ENCODE measurements at regions not wholly inside any gene's neighbourhood (a gene's known extent, or its start where the extent isn't known, plus 50 kb on each side); places are given as distances from the start of the nearest gene placed in this dataset.

DNA sequence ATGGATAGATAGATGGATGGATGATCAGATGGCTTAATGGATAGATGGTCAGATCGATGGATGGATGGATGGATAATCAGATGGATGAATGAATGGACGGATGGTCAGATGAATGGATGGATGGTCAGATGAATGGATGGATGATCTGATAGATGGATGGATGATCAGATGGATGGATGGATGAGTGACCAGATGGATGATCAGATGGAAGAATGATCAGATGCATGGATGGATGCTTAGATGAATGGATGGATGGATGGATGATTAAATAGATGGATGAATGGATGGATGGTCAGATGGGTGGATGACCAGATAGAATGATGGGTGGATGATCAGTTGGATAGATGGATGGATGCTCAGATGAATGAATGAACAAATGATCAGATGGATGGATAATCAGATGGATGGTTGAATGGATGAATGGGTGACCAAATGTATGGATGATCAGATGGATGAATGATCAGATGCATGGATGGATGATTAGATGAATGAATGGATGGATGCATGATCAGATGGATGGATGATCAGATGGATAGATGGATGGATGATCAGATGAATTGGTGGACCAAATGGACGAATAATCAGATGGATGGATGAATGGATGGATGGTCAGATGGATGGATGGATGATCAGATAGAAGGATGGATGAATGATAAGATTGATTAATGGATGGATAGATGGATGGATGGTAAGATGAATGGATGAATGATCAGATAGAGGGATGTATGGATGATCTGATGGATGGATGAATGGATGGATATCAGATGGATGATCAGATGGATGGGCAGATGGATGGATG is 205.1 kb downstream of the TEX29 start:
- Mint-ChIP-seq H3K4me3 (ENCODE audit: unreplicated experiment) (no peak overlapping the region), H3K36me3 (ENCODE audit: unreplicated experiment) (no peaks in the 10 kb centered on the region), H3K27me3 (ENCODE audit: unreplicated experiment) (no peaks in the 10 kb centered on the region), H3K9me3 (ENCODE audit: unreplicated experiment) (no peaks in the 10 kb centered on the region), H3K27ac (ENCODE audit: unreplicated experiment) (no peak overlapping the region), H3K4me1 (ENCODE audit: low read depth, unreplicated experiment) (peaks cover 6% of the 10 kb centered on the region)
- TF ChIP-seq, protein P1, sequence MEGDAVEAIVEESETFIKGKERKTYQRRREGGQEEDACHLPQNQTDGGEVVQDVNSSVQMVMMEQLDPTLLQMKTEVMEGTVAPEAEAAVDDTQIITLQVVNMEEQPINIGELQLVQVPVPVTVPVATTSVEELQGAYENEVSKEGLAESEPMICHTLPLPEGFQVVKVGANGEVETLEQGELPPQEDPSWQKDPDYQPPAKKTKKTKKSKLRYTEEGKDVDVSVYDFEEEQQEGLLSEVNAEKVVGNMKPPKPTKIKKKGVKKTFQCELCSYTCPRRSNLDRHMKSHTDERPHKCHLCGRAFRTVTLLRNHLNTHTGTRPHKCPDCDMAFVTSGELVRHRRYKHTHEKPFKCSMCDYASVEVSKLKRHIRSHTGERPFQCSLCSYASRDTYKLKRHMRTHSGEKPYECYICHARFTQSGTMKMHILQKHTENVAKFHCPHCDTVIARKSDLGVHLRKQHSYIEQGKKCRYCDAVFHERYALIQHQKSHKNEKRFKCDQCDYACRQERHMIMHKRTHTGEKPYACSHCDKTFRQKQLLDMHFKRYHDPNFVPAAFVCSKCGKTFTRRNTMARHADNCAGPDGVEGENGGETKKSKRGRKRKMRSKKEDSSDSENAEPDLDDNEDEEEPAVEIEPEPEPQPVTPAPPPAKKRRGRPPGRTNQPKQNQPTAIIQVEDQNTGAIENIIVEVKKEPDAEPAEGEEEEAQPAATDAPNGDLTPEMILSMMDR (IDR thresholded peaks at IDR 0.05; ENCODE audit: partially characterized antibody, unreplicated experiment) = no peak
- DNase-seq = no peak

DNA sequence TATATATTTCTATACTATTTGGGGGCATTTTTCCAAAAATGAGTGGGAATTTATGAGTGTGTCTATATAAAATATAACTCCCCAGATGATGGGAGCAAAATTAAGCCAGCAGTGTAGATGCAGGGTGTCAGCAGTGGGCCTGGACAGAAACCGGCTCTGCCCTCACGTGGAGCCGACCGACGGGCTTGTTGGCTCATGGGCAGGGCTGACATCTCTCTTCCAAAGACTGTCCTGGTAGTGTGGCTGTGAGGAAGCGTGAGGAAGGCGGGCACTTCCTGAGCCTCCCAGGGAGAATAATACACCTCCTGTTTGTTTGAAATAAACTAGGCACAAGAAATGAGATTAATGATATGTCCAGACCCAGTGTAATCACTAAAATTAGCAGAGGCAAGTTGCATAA is 206.5 kb downstream of the TEX29 start:
- H3K27me3 Mint-ChIP-seq (ENCODE audit: unreplicated experiment) = no peaks in the 10 kb centered on the region
- no peaks in the 10 kb centered on the region for H3K36me3 Mint-ChIP-seq (ENCODE audit: unreplicated experiment)
- peaks cover 12% of the 10 kb centered on the region for H3K4me1 Mint-ChIP-seq (ENCODE audit: low read depth, unreplicated experiment)
- H3K27ac Mint-ChIP-seq (ENCODE audit: unreplicated experiment) = no peak overlapping the region
- no peak overlapping the region for H3K4me3 Mint-ChIP-seq (ENCODE audit: unreplicated experiment)
- no peaks in the 10 kb centered on the region for H3K9me3 Mint-ChIP-seq (ENCODE audit: unreplicated experiment)
- TF ChIP-seq, protein P1 (IDR thresholded peaks at IDR 0.05; ENCODE audit: partially characterized antibody, unreplicated experiment) = no peak
- no peak for DNase-seq

DNA sequence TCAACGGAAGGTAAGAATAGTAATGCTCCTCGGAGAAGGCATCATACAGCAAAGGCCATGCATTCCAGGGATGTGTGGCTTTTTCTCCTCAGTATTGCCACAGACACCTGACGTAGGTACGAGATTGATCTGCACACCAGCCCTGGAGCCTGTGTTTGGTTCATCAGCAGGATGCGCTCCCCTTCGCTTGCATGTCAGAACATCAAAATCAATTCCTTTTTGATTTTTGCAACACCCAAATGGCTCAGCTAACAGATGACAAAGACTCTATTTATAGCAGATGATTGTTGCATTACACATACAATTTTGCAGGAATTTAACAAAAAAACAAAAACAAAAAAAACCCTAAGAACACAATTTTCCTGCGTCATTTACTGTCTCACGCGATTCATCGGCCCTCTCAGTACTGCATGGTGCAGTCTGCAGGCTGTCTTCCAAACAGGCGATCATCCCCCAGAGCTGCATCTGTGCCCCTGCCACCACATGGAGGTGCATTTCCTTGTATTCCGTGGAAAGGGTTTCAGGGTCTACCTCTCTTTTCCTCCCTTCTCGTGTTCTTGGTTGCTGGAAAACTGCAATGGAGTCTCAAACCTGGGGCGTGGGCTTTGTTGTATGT is 207.3 kb downstream of the TEX29 start:
- no peak overlapping the region for H3K27ac Mint-ChIP-seq (ENCODE audit: unreplicated experiment)
- peaks cover under 1% of the 10 kb centered on the region for H3K27me3 Mint-ChIP-seq (ENCODE audit: unreplicated experiment)
- H3K9me3 Mint-ChIP-seq (ENCODE audit: unreplicated experiment) = no peaks in the 10 kb centered on the region
- no peak for DNase-seq
- TF ChIP-seq, protein P1 (IDR thresholded peaks at IDR 0.05; ENCODE audit: partially characterized antibody, unreplicated experiment) = no peak
- peaks cover 13% of the 10 kb centered on the region for H3K4me1 Mint-ChIP-seq (ENCODE audit: low read depth, unreplicated experiment)
- H3K4me3 Mint-ChIP-seq (ENCODE audit: unreplicated experiment) = no peak overlapping the region
- H3K36me3 Mint-ChIP-seq (ENCODE audit: unreplicated experiment) = no peaks in the 10 kb centered on the region

DNA sequence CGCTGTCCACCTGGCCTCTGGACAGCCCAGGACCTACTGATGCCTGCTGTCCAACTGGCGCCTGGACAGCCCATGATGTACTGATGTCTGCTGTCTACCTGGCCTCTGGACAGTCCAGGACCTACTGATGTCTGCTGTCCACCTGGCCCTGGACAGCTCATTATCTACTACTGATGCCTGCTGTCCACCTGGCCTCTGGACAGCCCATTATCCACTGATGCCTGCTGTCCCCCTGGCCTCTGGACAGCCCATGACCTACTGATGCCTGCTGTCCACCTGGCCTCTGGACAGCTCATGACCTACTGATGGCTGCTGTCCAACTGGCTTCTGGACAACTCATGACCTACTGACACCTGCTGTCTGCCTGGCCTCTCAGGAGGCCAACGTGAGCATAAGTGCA is 208.1 kb downstream of the TEX29 start:
- TF ChIP-seq, protein P1 (IDR thresholded peaks at IDR 0.05; ENCODE audit: partially characterized antibody, unreplicated experiment) = no peak
- no peaks in the 10 kb centered on the region for H3K9me3 Mint-ChIP-seq (ENCODE audit: unreplicated experiment)
- DNase-seq = no peak
- H3K36me3 Mint-ChIP-seq (ENCODE audit: unreplicated experiment) = no peaks in the 10 kb centered on the region
- H3K27ac Mint-ChIP-seq (ENCODE audit: unreplicated experiment) = no peak overlapping the region
- H3K4me1 Mint-ChIP-seq (ENCODE audit: low read depth, unreplicated experiment) = peaks cover 19% of the 10 kb centered on the region
- H3K27me3 Mint-ChIP-seq (ENCODE audit: unreplicated experiment) = peaks cover 2% of the 10 kb centered on the region
- no peak overlapping the region for H3K4me3 Mint-ChIP-seq (ENCODE audit: unreplicated experiment)

Measured in glutamatergic neuron (in vitro differentiated cells).